Medulla oblongata (tissue), 1 donor: ENCODE measurements at regions not wholly inside any gene's neighbourhood (a gene's known extent, or its start where the extent isn't known, plus 50 kb on each side); places are given as distances from the start of the nearest gene placed in this dataset.
"Not testable (repeated sequence)": the region's sequence is repeated elsewhere in the genome, so short reads cannot be mapped to it uniquely, and the experiment has no call there.

Experiments
- DNase-seq: peaks from one replicate; pipeline ENCODE4 v3.0.0-alpha.2; 2015; ENCODE audit errors: extremely low spot score

DNA sequence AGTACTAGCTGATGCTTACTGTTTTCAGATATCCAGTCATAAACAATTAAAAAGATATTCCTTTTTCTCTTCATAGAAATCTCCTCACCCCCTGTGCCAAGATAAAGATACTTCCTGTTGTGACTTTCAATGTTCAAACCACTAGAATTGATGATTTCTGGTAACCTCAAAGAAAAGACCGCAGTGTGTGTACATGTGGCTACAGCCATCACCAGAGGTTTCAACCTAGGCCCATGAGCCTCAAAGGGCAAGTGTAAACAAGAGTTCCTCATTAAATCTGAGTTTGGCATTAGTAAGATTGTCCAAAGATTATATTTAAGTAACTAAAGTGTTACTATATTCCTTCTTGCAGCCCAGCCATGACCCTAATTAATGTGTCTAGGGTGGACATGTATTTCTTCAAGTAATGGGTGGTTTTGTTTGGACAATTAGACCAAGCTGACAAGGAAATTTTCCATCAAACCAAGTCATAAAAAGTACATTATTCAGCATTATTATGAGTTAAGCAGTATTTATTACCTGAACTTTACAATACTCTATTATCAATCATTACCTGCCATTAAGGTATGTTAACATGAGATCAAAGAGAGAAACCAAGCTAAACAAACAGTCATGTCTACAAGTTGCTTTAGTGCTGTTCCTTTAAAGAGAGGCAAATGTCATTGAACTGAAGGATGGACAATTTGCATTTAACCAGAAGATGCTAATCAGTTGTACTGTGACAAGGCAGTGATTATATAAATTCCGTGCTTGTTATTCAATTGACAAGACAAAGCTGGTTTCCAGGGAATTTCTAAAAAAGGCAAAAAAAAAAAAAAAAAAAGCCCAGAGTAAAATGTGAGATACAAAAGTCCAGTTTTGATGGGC is 382.7 kb downstream of the LNPK start:
- no peak for DNase-seq

DNA sequence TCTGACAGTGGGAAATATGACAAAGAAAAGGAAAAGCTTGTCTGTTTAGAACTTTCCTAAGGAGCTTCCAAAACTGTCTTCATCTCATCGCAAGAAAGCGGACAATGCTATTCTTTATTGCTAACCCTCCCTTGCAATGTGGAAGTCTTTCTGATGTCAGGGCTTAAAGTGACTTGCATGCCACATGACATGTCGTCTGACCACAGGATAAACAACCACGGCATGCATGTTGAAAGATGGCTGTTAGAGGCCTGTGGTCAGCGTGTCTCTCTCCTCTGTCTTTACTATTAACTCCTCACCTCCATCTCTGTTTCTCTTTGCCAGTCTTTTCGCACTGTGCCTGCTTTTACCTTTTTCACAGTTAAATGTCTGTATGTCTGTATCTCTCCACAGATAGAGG is 389.8 kb downstream of the LNPK start:
- DNase-seq = no peak

DNA sequence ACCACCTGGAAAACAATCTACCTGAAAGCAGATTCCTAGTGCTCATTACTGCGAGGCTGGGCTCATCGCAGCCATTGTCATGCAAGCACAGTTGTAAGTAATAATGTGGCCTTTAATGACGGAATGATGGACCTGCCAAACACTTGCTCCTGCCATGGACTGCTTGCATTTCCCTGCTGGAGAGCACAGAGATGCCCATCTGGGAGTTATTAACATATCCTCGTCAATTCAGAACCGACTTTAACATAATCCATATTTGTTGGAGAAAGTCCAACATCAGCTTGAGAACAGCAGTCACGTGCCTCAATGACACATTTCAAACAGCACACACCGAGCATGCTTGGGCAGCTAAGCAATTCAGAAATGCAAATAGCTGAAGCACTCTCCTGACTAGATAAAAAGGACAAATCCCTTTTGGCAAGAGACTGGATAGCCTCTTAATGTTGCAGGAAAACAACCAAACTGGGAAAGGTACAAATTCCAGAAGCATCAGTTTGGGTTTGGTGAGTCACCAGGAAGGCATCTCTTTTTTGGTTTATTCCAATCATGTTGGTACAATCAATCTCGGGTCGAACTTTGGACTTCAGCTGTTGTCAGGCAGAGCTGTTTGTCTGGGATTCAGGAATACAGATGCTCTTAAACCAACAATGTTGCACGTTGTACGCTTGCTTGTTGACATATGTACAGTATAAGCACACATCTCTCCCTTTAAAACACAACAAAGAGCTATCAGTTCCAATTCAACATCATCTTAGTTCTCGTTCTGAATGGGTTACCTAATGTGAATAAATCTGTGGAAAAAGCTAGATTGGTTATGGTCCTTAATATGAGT is 395.8 kb downstream of the LNPK start:
- DNase-seq = no peak

DNA sequence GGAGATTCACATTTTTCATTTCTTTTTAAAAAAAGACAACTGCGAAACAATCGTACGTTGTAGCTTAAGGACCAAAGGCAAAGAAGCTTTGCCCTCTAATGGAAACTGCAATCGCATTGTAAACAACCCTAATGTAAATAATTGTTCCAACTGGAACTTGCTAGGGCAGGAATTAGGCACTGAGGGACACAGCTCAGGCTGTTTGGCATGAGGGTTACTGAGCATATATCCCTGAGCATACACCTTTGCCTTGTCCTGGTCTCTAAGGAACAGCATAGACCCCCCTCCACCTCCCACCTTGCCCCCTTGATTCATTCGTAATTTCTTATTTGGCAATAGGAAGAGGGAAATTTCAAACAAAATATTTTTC is 396.4 kb downstream of the LNPK start:
- DNase-seq = no peak

DNA sequence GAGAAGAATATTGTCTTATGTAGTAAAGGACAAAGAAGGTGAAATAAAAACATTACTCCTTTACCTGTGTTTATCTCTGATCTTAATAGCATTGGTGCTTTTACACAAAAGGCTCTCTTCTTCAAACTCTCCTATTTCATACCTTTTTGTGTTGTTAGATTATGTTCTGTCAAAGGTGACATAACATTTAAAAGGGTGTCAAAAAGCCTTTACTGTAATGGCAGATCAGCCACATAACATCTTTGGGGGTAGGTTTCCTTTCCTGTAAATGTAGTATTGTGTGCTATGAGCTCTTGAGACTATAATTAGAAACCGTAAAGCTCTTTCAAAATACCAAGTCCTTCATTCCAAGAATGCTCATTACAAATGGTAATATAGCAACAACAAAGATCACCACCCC is 400.1 kb downstream of the LNPK start:
- DNase-seq = no peak

DNA sequence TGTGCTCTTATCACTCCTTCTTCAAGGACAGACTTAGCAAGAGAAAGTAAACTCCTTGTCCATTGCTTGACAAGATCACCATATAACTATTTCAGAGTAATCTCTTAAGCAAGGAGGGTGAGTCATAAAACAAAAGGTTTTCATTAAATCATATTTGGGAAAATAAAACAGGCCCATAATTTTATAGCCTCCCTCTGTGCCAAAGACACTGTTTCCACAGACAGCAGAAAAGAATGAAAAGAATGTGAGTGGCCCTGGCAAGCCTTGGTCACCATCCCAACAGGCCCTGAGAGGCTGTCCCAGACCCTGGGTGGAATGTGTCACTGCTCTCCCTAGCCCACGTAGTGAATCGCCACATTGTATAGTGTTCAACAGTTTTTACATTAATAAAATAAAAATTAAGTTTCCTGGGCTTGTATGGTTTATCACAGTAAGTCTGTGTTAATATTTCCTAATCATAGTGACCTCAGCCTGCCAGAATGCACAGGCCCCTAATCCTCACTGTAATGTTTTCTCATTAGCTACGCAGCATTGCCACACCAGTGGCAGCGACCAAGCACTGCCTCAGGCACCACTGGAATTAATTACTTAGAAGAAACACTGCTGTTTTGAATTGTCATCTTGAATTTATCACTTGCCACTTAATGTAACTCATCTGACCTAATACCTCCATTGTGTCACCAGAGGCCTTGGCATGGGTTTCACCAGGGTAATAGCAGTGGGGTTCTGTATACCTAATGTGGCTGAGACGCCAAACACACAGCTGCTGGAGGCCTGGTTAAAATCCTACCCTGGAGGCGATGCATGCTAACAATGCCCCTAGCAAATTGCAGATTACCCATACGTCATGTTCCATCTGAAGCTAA is 401.9 kb downstream of the LNPK start:
- no peak for DNase-seq

DNA sequence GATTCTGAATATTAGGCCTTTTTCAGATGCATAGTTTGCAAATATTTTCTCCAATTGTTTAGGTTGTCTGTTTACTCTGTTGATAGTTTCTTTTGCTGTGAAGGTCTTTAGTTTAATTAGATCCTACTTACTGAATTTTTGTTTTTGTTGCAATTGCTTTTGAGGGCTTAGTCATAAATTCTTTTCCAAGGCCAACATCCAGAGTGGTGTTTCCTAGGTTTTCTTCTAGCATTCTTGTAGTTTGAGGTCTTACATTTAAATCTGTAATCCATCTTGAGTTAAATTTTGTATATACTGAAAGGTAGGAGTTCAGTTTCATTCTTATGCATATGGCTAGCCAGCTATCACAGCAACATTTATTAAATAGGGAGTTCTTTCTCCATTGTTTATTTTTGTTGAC is 404.8 kb downstream of the LNPK start:
- DNase-seq = no peak

DNA sequence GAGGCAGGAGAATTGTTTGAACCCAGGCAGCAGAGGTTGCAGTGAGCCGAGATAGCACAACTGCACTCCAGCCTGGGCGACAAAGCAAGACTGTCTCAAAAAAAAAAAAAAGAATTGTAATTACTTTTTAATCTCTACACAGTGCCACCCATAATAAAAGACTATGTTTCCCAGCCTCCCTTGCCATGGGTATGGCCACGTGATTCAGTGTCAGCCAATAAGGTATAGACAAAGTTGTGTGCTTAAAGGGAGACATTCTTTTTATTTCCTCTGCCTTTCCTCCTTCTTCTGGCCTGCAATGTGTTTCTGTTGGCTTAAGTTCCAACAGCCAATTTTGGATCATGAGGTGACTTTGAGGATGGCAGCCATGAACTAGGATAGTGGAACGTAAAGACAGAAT is 406.9 kb downstream of the LNPK start:
- no peak for DNase-seq

DNA sequence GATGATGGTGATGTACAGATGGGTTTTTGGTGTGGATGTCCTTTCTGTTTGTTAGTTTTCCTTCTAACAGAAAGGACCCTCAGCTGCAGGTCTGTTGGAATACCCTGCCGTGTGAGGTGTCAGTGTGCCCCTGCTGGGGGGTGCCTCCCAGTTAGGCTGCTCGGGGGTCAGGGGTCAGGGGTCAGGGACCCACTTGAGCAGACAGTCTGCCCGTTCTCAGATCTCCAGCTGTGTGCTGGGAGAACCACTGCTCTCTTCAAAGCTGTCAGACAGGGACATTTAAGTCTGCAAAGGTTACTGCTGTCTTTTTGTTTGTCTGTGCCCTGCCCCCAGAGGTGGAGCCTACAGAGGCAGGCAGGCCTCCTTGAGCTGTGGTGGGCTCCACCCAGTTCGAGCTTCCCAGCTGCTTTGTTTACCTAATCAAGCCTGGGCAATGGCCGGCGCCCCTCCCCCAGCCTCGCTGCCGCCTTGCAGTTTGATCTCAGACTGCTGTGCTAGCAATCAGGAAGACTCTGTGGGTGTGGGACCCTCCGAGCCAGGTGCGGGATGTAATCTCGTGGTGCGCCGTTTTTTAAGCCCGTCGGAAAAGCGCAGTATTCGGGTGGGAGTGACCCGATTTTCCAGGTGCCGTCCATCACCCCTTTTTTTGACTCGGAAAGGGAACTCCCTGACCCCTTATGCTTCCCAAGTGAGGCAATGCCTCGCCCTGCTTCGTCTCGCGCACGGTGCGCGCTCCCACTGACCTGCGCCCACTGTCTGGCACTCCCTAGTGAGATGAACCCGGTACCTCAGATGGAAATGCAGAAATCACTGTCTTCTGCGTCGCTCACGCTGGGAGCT is 408.2 kb downstream of the LNPK start:
- DNase-seq = not testable (repeated sequence)

DNA sequence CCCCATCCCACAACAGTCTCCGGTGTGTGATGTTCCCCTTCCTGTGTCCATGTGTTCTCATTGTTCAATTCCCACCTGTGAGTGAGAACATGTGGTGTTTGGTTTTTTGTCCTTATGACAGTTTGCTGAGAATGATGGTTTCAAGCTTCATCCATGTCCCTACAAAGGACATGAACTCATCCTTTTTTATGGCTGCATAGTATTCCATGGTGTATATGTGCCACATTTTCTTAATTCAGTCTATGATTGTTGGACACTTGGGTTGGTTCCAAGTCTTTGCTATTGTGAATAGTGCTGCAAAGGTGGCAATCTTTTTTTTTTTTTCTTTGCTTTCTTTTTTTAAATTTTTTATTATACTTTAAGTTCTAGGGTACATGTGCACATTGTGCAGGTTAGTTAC is 406.7 kb upstream of the ATP5MC3 start:
- DNase-seq = not testable (repeated sequence)

DNA sequence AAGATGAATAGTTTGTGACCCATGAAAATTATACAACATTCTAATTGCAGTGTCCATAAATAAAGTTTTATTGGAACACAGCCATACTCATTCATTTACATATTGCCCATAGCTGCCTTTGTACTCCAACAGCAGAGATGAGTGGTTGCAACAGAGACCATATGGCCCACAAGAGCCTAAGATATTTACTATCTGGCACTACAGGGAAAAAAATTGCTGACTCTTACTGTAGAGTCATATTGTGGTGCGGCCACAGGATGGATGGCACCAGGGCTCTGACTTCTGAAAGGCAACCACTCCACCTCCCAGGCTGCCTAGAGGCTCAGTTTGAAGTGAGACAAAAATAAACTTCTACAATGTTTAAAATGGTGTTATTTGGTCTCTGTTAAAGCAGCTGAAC is 404.0 kb upstream of the ATP5MC3 start:
- DNase-seq = no peak

DNA sequence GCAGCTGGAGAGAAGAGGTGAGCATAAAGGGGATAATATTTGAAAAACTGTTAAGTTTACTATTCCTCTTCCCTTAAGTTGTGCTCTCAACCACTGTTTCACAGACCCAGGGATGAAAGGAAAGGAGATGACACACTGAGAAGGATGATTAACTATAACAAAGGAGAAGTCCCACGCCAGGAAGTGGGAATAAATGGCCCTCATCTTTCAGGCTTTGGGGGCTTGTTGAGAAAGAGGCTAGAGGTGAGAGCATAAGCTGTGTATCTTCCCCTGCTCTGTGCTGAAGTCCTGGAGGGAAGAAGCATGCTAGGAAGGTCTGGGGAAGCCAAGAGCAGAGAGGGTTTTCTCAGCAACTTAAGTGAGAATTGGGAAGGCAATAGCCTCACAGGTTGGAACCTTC is 399.1 kb upstream of the ATP5MC3 start:
- DNase-seq = no peak

DNA sequence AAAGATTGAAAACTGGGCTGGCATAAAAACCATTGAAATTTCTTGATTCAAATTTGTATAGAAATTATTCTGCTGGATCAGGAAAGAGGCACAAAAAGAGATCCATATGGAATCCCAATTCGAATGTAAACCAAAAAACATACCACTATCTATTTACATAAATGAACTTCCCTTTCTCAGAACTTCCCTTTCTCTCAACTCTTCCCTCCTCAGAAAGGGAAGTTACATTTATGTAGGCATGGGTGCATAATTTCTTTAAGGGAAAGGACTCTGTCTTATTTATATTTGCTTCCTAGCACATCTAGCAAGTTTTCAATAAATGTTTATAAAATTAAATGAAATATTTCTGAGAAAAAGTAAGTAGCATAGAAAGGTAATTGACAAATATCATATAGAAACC is 398.1 kb upstream of the ATP5MC3 start:
- peak; percentile 23 for DNase-seq

DNA sequence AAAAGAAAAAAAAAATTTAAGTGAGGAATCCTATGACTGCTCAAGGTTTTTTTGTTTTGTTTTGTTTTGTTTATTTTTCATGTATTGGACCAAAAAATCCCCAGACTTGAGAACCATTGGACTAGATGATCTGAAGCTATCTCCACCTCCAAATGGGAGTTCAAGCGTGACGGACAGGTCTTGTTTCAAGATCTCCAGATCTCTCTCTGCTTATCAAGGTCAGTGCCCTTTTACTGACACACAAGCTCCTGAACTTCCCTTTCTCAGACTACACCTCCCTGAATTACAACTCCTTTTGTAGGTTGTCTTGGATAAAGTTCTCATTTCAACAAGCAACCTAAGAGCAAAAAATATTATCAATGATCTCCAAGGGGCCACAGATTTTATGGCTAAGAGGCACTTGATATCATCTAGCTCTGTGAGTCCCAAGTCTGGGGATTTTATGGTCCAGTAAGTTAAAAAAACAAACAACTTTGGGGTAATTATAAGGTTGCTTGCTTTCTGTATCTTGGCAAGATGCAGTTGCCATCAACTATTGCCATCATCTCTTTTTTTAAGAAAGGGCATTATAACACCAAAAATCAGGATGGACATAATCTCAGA is 396.0 kb upstream of the ATP5MC3 start:
- DNase-seq = no peak

DNA sequence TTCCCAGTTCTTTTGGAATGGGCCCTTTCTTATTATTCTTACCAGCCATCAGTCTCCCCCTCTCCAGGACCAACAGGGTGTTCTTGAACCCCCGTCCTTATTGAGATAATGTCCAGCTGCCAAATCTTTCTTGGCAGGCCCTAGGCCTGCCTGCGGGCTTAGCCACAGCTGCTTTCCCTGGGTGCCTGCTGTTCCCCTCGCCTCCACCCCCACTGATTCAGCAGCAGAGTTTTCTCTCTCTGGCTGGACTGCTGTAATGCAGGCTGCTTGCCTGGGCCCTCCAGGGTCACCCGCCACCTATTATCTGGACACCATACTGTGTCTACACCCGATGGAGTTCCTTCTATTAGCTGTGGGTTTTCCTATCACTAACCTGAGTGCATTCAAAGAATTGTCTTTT is 395.4 kb upstream of the ATP5MC3 start:
- DNase-seq = no peak

DNA sequence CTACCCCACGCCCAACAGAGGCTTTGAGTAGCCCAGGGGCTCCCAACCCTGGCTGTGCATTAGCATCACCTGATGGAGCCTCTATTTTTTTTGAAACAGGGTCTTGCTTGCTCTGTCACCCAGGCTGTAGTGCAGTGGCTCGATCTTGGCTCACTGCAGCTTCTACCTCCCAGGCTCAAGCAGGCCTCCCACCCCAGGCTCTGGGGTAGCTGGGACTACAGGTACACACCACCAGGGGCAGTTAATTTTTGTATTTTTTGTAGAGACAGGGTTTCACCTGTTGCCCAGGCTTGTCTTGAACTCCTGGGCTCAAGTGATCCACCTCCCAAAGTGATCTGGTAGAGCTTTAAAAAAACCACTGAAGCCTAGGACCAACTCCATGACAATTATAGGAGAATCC is 394.8 kb upstream of the ATP5MC3 start:
- DNase-seq = no peak

DNA sequence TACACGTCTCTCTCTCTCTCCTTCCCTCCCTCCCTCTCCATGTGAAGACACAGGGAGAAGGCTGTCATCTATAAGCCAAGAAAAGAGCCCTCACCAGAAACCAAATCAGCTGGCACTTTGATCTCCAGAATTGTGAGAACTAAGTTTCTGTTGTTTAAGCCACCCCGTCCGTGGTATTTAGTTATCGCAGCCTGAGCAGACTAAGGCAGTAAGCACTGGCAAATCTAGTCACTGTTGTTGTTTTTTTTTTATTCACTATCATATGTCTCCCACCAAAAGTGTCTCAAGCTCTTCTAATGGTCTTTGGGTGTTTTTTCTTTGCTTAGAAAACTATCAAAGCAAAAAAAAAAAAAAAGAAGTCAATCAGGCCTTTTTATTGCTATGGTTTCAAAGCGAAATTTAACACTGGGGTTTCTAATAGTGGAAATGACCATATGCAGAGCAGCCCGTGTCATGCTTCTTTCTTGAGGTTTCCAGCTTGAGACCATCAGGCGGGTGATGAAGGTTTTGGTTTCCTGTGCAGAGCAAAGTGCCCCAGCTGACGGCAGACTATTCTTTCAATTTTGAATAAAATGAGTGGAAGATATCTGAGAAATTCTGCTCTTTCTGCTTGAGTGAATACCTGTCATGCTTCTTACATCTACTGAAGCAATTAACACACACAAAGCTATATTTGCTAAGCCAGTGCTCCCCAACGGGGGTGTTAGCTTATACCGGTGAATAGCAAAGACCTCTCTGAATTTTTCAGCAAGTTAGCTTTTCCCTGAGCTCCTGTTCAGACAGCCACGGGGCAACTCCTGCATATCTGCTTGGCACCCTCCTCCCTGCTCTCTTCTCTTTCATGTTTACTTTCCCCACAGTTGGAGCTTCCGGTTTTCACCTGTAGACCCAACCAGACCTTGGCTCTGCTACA is 394.1 kb upstream of the ATP5MC3 start:
- no peak for DNase-seq

DNA sequence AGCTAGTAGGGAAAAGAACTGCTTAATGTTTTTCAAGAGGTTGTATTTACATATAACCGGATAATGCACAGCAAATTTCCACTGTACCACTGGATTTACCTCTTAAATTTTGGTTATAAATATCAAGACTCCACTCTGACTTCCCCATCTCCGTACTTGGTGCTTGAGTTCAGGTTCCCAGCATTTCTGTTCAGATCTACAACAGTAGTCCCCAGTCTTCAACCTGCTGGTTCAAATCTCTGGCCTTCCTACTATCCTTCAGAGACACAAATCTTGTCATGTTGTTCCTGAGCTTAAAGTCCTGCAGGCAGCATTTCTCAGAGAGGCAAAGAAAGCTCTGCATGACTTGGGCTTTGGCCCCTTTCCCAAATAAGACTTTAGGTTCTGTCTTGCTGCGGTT is 392.6 kb upstream of the ATP5MC3 start:
- DNase-seq = no peak

DNA sequence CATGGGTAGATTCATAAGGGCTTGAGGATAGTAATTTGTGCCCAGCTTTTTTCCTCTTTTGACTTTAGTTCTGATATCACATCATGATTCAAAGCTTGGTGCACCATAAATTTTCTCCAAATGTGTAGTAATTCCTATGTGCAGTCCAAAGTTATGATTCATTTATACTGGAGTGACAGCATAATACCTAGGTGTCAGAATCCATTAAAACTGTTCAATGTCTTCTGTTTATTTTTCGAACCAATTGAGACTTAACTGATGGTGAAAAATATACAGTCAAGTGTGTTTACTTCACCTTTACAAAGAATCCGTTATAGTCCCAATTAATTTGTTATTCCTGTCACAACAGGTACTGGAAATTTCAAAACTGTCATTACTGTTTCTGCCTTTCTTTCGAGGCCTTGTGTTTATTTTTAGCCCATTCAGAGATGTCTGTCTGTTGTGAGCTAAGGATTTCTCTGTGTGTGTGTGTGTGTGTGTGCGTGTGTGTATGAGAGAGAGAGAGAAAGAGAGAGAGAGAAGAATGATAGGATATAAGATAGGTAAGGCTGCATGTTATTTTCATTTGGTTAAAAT is 389.7 kb upstream of the ATP5MC3 start:
- no peak for DNase-seq
